Naive thymus-derived CD8-positive, alpha-beta T cell (primary cell): ENCODE measurements at regions not wholly inside any gene's neighbourhood (a gene's known extent, or its start where the extent isn't known, plus 50 kb on each side); places are given as distances from the start of the nearest gene placed in this dataset.
"Not testable (repeated sequence)": the region's sequence is repeated elsewhere in the genome, so short reads cannot be mapped to it uniquely, and the experiment has no call there.

Experiments
- ATAC-seq, 2 donors: fragments of 150-1000 bp; cut with Tn5 transposase in 1 of 2; sonication (Bioruptor Pico), chemical (Tn5 transposase) in 1 of 2; 1 replicate in 1 of 2; 2 replicates in 1 of 2; pipeline ENCODE4 v1.10.0; 2021; ENCODE audit warnings: mild to moderate bottlenecking in 2 of 2, moderate library complexity in 2 of 2
- POLR2A ChIA-PET: fragments of 350-600 bp; sonication (Branson Sonifier 250); formaldehyde crosslinking; loops from one replicate; lab custom pipeline; 2021; ENCODE audit warnings: antibody characterized with exemption; lab: Charles Lee
- DNase-seq, 10 donors: peaks; one replicate each; pipeline versions ENCODE4 v3.0.0 to v3.0.0-alpha.2; 2020 to 2022
- H3K27ac Mint-ChIP-seq, 10 donors: one replicate each; pipeline ENCODE4 v1.8.0; 2020 to 2022; ENCODE audit warnings: mild to moderate bottlenecking in 10 of 10, mixed read lengths in 10 of 10, moderate library complexity in 4 of 10, inconsistent platforms in 1 of 10
- H3K27me3 Mint-ChIP-seq, 5 donors: one replicate each; pipeline ENCODE4 v1.8.0; 2021 to 2022; ENCODE audit warnings: mixed read lengths in 5 of 5
- H3K36me3 Mint-ChIP-seq, 3 donors: one replicate each; pipeline ENCODE4 v1.8.0; 2020 to 2022; ENCODE audit warnings: mixed read lengths in 3 of 3, mild to moderate bottlenecking in 2 of 3, inconsistent platforms in 1 of 3
- H3K4me1 Mint-ChIP-seq, 4 donors: one replicate each; pipeline ENCODE4 v1.8.0; 2021 to 2022; ENCODE audit warnings: mixed read lengths in 4 of 4
- H3K4me3 Mint-ChIP-seq, 10 donors: one replicate each; pipeline ENCODE4 v1.8.0; 2020 to 2022; ENCODE audit warnings: mild to moderate bottlenecking in 10 of 10, mixed read lengths in 10 of 10, moderate library complexity in 6 of 10, inconsistent platforms in 1 of 10
- H3K9me3 Mint-ChIP-seq, 9 donors: one replicate each; pipeline ENCODE4 v1.8.0; 2020 to 2022; ENCODE audit warnings: mixed read lengths in 9 of 9, mild to moderate bottlenecking in 3 of 9, inconsistent platforms in 1 of 9, moderate library complexity in 1 of 9

- POLR2A ChIA-PET, result interaction anchor here (0.8 kb wide), 1 partner anchor 19 kb away, joined by 3 read pairs; no protein-coding TSS in a partner anchor
Measured at GRCh38 chr20:52426856-52427255, 235.3 kb upstream of the ZFP64 start.

GRCh38 chr20:52425701-52426100 lies 234.1 kb upstream of the ZFP64 start:
- no peak for ATAC-seq
- H3K9me3 Mint-ChIP-seq, result peaks cover 0 to 2% (median 0%) of the 10 kb centered on the region in 9 donors
- H3K27me3 Mint-ChIP-seq, result no peaks in the 10 kb centered on the region
- DNase-seq, result no peak
- no peak overlapping the region for H3K4me3 Mint-ChIP-seq
- H3K36me3 Mint-ChIP-seq, result peaks cover 0 to 4% (median 0%) of the 10 kb centered on the region in 3 donors
- POLR2A ChIA-PET, result no interaction called here
- H3K4me1 Mint-ChIP-seq, result no peaks in the 10 kb centered on the region
- peak overlapping the region in 2 of 10 donors; percentile 29 to 62 for H3K27ac Mint-ChIP-seq

More at GRCh38 chr20:52426856-52427255, 235.3 kb upstream of the ZFP64 start:
- H3K27ac Mint-ChIP-seq, result peak overlapping the region in 2 of 10 donors; percentile 5 to 51
- H3K36me3 Mint-ChIP-seq, result peaks cover 0 to 4% (median 0%) of the 10 kb centered on the region in 3 donors
- no peaks in the 10 kb centered on the region for H3K4me1 Mint-ChIP-seq
- no peak overlapping the region for H3K4me3 Mint-ChIP-seq
- DNase-seq (no peak), ATAC-seq (no peak)
- H3K27me3 Mint-ChIP-seq, result no peaks in the 10 kb centered on the region
- H3K9me3 Mint-ChIP-seq, result peaks cover 0 to 7% (median 0%) of the 10 kb centered on the region in 9 donors

- no peak overlapping the region for H3K4me3 Mint-ChIP-seq
- H3K4me1 Mint-ChIP-seq, result no peaks in the 10 kb centered on the region
- POLR2A ChIA-PET, result no interaction called here
- DNase-seq, result no peak
- H3K36me3 Mint-ChIP-seq, result peaks cover 0 to 4% (median 0%) of the 10 kb centered on the region in 3 donors
- ATAC-seq, result no peak
- no peaks in the 10 kb centered on the region for H3K27me3 Mint-ChIP-seq
- H3K27ac Mint-ChIP-seq, result peak overlapping the region in 1 of 10 donors; percentile 79
- H3K9me3 Mint-ChIP-seq, result peaks cover 0 to 3% (median 0%) of the 10 kb centered on the region in 9 donors
Measured at GRCh38 chr20:52425253-52425652, 233.7 kb upstream of the ZFP64 start.

- H3K9me3 Mint-ChIP-seq, POLR2A ChIA-PET, H3K4me1 Mint-ChIP-seq, H3K4me3 Mint-ChIP-seq, DNase-seq, H3K27me3 Mint-ChIP-seq, ATAC-seq: not testable (repeated sequence)
- Mint-ChIP-seq H3K27ac (peak overlapping the region in 2 of 10 donors; percentile 3 to 79), H3K36me3 (peaks cover 0 to 10% (median under 1%) of the 10 kb centered on the region in 3 donors)
Measured at GRCh38 chr20:52424357-52424942, 232.9 kb upstream of the ZFP64 start.

- H3K4me3 Mint-ChIP-seq, ATAC-seq, DNase-seq, H3K27me3 Mint-ChIP-seq, POLR2A ChIA-PET, H3K4me1 Mint-ChIP-seq: not testable (repeated sequence)
- peak overlapping the region in 1 of 10 donors; percentile 7 for H3K27ac Mint-ChIP-seq
- H3K9me3 Mint-ChIP-seq, result peaks cover 0 to 18% (median 9%) of the 10 kb centered on the region in 9 donors
- peaks cover 0 to 15% (median 4%) of the 10 kb centered on the region in 3 donors for H3K36me3 Mint-ChIP-seq
Measured at GRCh38 chr20:52423536-52424140, 232.1 kb upstream of the ZFP64 start.

- POLR2A ChIA-PET, result no interaction called here
- H3K27me3 Mint-ChIP-seq, result no peaks in the 10 kb centered on the region
- H3K4me1 Mint-ChIP-seq, result no peaks in the 10 kb centered on the region
- peaks cover 0 to 18% (median 4%) of the 10 kb centered on the region in 3 donors for H3K36me3 Mint-ChIP-seq
- H3K27ac Mint-ChIP-seq, result peak overlapping the region in 2 of 10 donors; percentile 7 to 27
- DNase-seq (no peak), ATAC-seq (no peak)
- no peak overlapping the region for H3K4me3 Mint-ChIP-seq
- H3K9me3 Mint-ChIP-seq, result peaks cover 0 to 21% (median 10%) of the 10 kb centered on the region in 9 donors
Measured at GRCh38 chr20:52422574-52423336, 231.2 kb upstream of the ZFP64 start.

- Mint-ChIP-seq H3K27ac (no peak overlapping the region), H3K36me3 (peaks cover 0 to 18% (median 4%) of the 10 kb centered on the region in 3 donors), H3K9me3 (peaks cover 0 to 21% (median 10%) of the 10 kb centered on the region in 9 donors), H3K4me3 (no peak overlapping the region), H3K27me3 (no peaks in the 10 kb centered on the region), H3K4me1 (peaks cover 0 to 2% (median 0%) of the 10 kb centered on the region in 4 donors)
- no peak for DNase-seq
- ATAC-seq, result no peak
- POLR2A ChIA-PET, result interaction anchor here (0.8 kb wide), 1 partner anchor 10 kb away, joined by 4 read pairs; no protein-coding TSS in a partner anchor
Measured at GRCh38 chr20:52420805-52421204, 229.2 kb upstream of the ZFP64 start.

- Mint-ChIP-seq H3K9me3 (peaks cover 0 to 25% (median 13%) of the 10 kb centered on the region in 9 donors), H3K27ac (peak overlapping the region in 1 of 10 donors; percentile 14), H3K27me3 (no peaks in the 10 kb centered on the region), H3K36me3 (peaks cover 0 to 18% (median 4%) of the 10 kb centered on the region in 3 donors), H3K4me3 (no peak overlapping the region), H3K4me1 (peaks cover 0 to 2% (median 2%) of the 10 kb centered on the region in 4 donors)
- POLR2A ChIA-PET, result no interaction called here
- ATAC-seq (no peak), DNase-seq (no peak)
Measured at GRCh38 chr20:52419205-52419604, 227.6 kb upstream of the ZFP64 start.

GRCh38 chr20:52416953-52417352 lies 225.4 kb upstream of the ZFP64 start:
- Mint-ChIP-seq H3K36me3 (peaks cover 0 to 27% (median 9%) of the 10 kb centered on the region in 3 donors), H3K27me3 (no peaks in the 10 kb centered on the region), H3K9me3 (peaks cover 0 to 38% (median 13%) of the 10 kb centered on the region in 9 donors), H3K4me3 (no peak overlapping the region), H3K4me1 (peaks cover 10 to 22% (median 13%) of the 10 kb centered on the region in 4 donors), H3K27ac (no peak overlapping the region)
- ATAC-seq (no peak), DNase-seq (no peak)
- POLR2A ChIA-PET, result interaction anchor here (1.2 kb wide), 1 partner anchor 14 kb away, joined by 4 read pairs; no protein-coding TSS in a partner anchor

GRCh38 chr20:52411611-52412010 lies 220.0 kb upstream of the ZFP64 start:
- Mint-ChIP-seq H3K27me3 (no peaks in the 10 kb centered on the region), H3K36me3 (peaks cover 0 to 9% (median 5%) of the 10 kb centered on the region in 3 donors), H3K4me3 (peak overlapping the region in 4 of 10 donors; percentile 14 to 83 (median 29)), H3K9me3 (peaks cover 0 to 19% (median 6%) of the 10 kb centered on the region in 9 donors), H3K27ac (peak overlapping the region; percentile 96 to 100 (median 98)), H3K4me1 (peaks cover 24 to 70% (median 60%) of the 10 kb centered on the region in 4 donors)
- POLR2A ChIA-PET, result interaction anchor here (0.9 to 4.0 kb wide), 4 partner anchors 29 to 804 kb away, joined by 3 to 21 read pairs (median 5); no protein-coding TSS in a partner anchor
- ATAC-seq, result no peak
- no peak for DNase-seq

GRCh38 chr20:52410731-52411234 lies 219.2 kb upstream of the ZFP64 start:
- ATAC-seq (peak; percentile 17 to 38), DNase-seq (peak in 2 of 10 donors; percentile 15 to 22)
- H3K4me1 Mint-ChIP-seq, result peaks cover 24 to 78% (median 68%) of the 10 kb centered on the region in 4 donors
- peaks cover 0 to 1% (median 0%) of the 10 kb centered on the region in 5 donors for H3K27me3 Mint-ChIP-seq
- H3K4me3 Mint-ChIP-seq, result peak overlapping the region; percentile 70 to 85 (median 78)
- H3K27ac Mint-ChIP-seq, result peak overlapping the region; percentile 96 to 100 (median 98)
- peaks cover 0 to 21% (median 6%) of the 10 kb centered on the region in 9 donors for H3K9me3 Mint-ChIP-seq
- H3K36me3 Mint-ChIP-seq, result peaks cover 0 to 9% (median 5%) of the 10 kb centered on the region in 3 donors
- POLR2A ChIA-PET, result interaction anchor here (0.6 to 4.0 kb wide), 21 partner anchors 10 to 876 kb away, joined by 3 to 41 read pairs (median 5); partner anchors contain the start of gene ZFP64
